Amygdala (tissue), 56 donors: ENCODE measurements at regions not wholly inside any gene's neighbourhood (a gene's known extent, or its start where the extent isn't known, plus 50 kb on each side); places are given as distances from the start of the nearest gene placed in this dataset.
"Not testable (repeated sequence)": the region's sequence is repeated elsewhere in the genome, so short reads cannot be mapped to it uniquely, and the experiment has no call there.

Source experiments
- DNase-seq, 56 donors: peaks; one replicate each; lab custom pipeline; 2025; lab: John Stamatoyannopoulos, UW

DNA sequence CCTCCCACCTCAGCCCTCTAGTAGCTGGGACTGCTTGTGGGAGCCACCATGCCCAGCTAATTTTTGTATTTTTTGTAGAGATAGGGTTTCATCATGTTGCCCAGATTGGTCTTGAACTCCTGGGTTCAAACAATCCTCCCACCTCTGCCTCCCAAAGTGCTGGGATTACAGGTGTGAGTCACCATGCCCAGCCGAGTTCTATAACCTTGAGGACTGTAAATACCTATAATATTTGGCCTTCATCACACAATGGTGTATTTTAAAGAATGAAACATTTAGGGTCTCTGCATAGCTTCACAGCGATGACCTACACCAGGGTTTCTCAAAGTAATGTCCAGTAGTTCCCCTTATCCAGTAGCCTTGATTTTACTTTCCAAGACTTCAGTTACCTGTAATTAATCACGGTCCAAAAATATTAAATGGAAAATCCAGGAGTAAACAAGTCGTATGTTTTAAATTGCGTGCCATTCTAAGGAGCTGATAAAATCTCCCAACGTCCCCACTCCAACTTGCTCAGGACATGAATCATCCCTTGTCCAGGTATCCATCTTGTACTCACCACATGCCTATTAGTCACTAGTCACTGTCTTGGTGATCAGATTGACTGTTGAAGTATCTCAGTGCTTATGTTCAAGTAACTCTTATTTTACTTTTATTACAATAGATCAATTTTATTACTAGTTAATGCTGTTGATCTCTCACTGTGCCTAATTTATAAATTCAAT lies 368.2 kb downstream of the BTG1 start:
- no peak for DNase-seq

DNA sequence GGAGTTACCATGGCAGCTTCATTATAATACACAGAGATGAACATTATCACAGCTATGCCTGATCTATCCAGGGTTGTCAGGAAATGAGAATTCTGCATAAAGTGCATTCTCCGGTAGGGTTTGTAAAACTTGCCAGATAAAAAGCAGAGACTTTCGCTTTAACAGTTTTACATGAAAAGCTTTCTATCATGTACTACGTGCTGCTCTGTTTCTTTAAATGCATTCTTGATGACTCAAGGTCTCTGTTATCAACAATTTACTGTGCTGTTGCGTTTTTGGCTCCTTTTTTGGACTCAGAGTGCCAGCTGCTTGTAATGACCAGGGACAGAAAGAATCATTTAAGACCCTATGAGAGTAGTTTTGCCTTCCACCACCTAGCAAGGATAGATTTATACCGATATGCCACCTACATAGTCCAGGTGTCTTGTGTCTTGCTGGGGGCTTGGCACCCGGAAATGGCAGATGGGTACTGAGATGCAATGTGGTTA lies 371.2 kb downstream of the BTG1 start:
- DNase-seq: no peak

DNA sequence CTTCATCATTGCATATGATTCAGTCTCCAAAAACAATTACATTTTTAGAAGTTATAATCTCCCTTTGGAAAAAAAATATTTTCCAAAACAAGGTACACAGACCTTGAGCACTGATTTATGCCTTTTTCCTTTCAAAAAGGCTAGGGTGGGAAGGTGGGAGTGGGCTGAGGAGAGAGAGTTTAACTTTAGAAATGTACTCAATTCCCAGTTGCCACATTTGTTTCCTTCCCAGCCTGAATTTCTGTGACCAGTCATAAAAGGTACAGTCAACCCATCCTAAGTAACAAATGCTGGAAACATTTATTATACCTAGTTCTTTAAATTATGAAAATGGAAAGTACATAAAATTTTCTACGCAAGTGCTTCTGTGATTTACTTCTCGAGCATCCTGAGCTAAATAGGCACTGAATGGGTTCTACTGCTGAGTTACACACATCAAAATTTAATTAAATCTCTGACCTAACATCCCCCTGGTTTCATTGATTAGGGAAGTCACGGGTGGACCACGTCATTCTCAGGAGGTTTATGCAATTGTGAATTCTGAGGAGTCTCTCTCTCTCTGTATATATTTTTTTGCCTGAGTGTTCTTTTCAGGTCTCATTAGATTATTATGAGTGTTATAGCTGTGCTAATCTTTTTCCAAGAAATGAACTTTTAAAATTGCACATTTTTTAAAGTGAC lies 371.8 kb downstream of the BTG1 start:
- DNase-seq: no peak

DNA sequence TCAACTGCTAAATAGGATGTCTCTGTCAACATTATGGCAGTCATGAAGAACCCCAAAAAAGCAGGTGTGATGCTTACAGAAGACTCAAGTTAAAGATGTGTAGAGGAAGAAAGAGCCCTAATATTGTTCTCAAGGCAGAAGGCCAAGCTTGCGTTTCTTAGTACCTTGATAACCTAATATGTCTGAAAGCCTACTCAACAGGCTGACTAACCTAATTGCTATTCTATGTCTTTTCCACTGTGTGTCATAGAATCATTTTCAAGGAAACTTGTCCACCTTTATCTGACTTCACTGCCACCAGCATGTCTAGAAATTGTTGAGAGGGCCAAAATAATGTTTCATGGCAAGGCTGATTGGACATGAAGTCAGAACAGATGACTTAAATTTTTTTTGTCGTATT lies 373.2 kb downstream of the BTG1 start:
- DNase-seq: no peak

DNA sequence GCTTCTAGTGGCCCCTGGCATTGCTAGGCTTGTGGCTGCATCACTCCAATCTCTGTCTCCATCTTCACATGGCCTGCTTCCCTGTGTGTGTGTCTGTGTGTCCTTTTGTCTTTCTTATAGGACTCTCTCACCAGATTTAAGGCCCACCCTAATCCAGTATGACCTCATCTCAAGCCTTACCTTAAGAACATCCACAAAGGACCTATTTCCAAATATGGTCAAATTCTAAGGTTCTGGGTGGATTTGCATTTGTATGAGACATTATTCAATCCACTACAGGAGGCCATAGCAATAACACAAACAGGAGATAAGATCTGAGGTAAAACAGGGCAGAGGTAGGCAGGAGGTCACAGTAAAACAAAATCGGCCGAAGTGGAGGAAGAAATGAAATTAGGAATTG lies 375.9 kb downstream of the BTG1 start:
- no peak for DNase-seq

DNA sequence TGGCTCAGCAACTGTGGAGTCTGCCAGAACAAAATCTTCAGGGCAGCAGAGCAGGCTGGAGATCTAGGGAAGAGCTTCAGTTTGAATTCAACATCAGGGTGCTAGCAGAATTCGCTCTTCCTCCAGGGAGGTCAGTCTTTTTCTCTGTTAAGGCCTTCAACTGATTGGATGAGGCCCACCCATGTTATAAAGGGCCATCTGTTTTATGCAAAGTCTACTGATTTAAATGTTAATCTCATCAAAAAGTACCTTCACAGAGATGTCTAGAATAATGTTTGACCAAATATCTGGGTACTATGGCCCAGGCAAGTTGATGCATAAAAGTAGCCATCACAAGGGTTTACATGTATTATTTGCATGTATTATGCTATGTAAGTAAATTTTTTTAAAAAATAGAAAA lies 378.4 kb downstream of the BTG1 start:
- no peak for DNase-seq

DNA sequence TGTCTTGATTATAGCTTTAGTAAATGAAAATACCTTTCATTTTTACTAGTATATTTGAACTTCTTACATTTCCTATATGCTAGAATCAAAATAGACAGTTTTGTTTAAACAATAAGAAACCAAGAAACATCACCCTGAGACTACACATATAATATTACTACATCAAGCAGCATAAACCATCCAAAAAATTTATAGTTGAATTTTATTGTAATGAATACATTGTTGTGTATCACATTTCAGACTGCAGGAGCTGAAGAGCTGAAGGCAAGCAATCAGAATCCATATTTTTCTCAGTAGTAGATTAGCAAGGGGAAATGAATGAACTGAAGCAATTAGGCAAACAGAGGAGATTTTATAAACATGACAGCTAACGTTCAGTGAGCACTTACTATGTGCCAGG lies 379.2 kb downstream of the BTG1 start:
- no peak for DNase-seq

DNA sequence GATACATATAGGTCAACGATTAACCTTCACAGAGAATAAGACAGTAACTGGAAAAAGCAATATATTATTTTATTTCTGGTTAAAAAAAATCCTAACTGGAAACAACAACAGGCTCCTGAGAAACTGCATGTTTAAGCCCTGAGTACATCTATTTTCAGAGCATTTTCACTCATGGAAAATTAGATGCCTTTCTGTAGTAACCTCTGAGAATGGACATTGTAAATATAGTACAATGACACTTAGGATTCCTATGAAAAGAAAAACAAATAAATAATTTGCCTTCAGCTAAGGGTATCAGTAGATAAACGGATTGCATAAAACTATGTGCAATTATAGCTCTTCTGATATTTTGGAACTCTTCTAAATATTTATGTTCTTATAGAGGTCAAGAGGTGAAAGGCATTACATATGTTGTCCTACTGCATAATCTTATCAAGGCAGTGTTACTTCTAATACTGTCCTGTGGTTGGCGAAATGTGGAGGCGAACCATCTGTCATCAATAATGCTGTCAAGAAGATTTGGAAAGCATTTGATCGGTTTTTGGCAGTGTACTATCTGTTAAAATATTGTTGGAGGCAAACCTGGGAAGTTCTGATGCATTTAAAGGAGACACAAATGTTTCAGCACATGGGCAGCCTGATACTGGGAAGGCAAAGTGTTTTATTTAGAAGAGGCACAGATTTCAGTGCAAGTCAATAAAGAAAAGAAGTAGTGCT lies 381.8 kb downstream of the BTG1 start:
- peak in 3 of 56 donors; percentile 2 to 24 (median 9) for DNase-seq

DNA sequence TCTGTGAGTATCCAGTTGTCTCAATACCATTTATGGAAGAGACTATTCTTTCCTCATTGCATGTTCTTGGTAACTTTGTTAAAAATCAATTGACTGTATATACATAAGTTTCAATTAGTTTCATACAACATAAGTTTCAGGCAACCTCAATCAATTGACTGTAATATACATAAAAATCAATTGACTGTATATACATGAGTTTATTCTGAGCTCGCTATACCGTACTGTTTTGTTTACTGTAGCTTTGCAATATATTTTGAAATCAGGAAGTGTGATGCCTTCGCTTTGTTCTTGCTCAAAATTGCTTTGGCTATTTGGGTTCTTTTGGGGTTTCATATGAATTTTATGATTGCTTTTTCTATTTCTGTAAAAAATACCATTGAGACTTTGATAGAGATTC lies 392.0 kb downstream of the BTG1 start:
- no peak for DNase-seq

DNA sequence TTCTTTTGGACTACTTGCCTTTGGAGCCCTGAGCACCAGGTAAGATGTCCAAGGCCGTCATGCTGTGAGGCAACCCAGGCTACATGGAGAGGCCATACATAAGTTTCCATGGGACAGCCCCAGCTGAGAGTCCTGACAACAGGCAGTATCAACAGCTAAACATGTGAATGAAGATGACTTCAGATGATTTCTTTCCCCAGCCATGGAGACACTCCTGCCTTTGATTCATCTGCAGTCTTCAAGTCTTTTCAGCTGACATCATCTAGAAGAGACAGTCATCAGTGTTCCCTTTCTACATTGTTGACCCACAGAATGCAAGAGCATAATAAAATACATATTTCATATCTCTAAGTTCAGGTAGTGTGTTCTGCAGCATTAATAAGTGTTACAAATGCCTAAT lies 398.7 kb downstream of the BTG1 start:
- no peak for DNase-seq

DNA sequence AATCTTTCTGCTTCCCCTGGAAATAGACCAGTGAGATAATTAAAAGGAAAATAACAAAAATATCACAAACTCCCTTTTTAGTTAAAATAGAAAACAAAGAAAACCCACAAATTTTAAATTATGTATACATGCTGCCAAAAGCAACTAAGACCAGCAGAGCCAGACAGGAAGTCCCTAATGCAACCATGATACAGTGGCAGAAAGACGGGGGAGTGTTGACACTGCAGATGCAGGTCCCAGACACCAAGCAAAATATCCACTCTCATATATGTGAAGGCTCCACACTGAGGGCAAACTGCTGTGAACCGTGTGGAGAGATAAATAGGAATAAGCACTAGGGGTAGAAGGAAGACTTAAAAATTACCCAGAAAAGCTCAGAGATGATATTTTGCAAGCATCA lies 401.0 kb downstream of the BTG1 start:
- DNase-seq: no peak

DNA sequence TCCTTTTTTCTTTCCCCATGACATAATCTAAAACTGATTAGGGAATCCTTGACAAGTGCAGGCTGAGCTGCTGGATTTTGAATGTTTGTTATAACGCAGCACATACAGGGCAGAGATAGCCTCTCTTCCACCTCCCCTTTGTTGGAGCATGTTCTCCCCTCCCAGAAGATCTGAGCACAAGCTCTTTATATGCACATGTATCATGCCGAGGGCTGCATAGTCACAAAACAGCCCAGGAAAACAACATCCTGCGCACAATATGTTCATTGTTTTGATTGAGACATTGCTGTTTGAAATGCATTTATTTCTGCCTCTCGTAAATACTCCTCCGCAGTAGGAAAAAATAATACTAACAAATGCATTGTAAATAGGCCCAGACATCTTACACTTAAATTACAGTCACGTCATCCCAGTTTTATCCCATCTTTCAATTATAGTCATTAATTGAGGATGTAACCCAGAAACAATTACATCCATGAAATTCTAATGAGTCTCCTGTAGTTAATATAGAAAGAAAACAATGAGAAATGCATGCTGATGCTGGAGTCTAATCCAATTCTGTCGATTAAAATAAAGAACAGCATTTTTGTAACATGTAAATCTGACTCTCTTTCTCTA lies 401.8 kb downstream of the BTG1 start:
- DNase-seq: peak in 5 of 56 donors; percentile 1 to 42 (median 17)

DNA sequence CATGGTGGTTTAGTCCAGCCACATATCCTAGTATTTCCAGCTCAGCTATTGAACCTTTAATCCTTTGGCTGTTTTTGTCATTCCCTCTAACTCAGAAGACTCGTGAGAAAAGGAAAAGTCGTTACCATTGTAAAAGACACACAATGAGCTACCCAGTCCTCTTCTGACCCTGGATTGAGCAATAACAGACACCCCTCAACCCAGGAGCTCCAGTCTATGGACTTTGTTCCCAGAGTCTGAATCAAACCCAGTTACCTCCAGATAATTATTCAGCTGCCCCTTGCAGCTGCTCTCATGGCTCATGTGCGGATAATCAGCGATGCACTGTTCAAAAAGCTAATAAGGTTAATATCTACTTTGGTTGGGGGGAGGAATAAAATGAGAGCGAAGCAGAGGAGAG lies 402.4 kb downstream of the BTG1 start:
- no peak for DNase-seq

DNA sequence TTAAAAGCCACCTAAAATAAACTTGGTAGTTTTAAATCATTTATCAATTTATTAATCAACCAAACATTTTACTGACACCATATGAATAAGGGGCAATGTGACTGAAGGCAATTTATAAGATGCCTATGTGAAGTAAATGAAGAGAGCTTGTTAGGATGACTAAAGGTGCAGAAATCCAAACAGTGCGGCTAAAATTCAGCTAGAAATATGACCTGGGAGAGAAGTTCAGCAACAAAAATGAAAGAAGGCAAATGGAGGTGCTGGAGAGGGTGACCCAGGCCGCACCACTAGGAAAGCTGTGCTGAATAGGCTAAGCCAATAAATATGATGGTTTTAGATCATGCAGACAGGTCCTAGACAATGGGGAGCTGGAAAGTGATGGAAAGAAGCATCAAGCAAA lies 403.7 kb downstream of the BTG1 start:
- no peak for DNase-seq

DNA sequence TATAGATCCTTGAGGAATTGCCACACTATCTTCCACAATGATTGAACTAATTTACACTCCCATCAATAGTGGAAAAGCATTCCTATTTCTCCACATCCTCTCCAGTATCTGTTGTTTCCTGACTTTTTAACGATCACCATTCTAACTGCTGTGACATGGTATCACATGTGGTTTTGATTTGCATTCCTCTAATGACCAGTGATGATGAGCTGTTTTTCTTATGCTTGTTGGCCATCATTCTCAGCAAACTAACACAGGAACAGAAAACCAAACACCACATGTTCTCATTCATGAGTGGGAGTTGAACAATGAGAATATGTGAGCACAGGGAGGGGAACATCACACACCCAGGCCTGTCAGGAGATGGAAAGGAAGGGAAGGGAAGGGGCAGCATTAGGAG lies 411.8 kb downstream of the BTG1 start:
- not testable (repeated sequence) for DNase-seq

DNA sequence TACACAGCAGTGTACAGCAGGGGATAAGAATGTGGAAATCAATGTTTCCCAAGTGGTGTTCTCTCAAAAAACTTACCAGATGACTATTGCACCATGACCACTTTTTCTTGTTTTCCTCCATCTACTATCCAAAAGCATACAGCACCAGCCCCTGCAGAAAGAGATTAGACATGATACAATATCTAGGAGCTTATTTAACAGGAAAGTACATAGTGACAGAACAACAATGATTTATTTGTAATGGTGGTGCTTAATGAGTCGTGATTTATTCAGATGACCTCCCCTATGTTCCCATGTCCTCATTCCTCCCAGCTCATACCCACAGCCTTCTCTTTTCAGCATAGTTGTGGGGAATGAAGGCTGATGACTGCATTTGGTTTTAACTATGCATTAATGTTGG lies 413.6 kb downstream of the BTG1 start:
- no peak for DNase-seq

DNA sequence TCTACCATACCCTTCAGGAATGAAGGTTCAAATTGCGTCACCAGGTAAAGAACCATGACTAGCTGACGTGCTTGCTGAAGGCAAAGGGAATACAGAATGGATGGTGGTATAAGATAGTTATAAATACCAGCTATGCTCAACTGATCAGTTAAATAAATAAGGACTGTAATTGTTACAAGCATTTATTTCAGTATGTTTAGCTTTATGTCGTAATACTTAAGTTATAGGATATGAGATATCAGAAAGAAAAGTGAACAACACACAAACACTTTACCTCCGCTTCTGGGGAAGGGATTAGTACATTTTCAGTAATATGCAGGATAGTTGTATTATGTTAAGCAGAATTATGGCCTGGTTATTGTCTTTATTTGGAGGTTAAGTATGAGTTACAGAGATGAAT lies 416.1 kb downstream of the BTG1 start:
- DNase-seq: no peak

DNA sequence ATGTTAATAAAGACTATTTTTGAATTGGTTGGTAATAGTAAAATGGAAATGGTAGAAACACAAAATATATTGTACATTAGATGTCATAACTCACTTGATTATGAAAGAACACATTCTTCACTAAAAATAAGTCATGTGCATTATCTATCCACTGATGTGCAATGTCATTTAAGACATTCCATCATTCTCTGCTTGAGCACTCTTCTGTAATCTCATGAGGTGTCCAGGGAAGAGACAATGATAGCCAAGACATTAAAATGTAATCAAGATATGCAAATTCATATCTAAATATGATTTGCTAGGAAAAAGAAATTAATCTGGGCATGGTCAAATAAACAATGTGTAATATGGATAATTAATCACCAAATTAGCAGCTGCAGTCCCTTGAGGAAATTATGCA lies 422.5 kb downstream of the BTG1 start:
- no peak for DNase-seq

DNA sequence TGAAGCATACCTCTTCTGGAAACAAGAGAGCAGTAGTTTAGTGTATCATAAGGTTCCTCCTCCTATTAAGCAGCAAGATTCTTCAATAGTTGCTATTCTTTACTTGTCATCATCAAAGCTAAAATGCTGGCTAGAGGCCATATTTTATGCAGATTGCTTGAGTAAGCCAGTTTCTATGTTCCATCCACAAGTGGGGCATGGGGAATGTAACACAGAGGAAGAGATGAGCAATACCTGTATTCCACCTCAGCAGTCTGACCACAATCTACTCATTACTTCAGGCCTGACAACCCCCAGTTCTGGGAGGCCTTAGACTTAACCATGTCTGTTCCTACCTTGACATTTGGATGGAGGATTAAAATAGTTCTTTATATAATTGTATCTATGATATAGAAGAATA lies 423.6 kb downstream of the BTG1 start:
- no peak for DNase-seq

DNA sequence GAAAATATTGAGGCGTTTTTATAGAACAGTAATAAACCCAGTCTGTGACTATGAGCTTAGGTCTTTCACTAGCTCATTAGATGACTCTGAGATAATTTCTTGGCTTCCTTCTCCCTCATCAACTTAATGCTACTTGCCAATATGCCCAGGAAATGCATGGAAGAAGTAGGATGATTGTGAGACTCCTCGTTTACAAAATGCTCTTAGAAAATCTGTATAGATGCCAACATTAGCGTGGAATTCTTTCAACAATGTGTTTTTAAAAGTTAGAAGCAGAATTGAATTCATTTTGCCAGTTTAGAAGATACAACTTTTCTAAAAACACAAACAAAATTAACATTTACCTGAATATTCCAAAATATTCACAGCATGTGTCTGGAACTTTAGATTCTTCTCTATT lies 424.6 kb downstream of the BTG1 start:
- no peak for DNase-seq

DNA sequence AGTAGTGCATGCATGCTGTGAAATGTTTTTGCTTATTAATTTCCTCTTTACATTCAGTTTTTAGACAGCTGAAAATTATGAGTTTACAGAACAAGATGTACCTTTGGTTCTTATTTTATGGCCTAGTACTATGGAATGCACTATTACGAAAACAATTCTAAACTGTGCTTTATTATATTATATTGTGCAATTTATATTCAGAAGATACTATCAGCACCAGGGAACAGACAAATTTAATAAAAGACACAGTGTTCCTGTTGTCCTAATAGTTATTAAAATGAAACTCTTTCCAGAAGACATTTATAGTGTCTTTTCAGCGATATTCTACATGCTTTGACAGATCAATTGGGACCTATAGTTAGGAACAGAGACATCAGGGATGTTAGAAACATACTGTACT lies 427.3 kb downstream of the BTG1 start:
- no peak for DNase-seq
